ENCODE measurements at regions not wholly inside any gene's neighbourhood (a gene's known extent, or its start where the extent isn't known, plus 50 kb on each side); places are given as distances from the start of the nearest gene placed in this dataset.

DNA sequence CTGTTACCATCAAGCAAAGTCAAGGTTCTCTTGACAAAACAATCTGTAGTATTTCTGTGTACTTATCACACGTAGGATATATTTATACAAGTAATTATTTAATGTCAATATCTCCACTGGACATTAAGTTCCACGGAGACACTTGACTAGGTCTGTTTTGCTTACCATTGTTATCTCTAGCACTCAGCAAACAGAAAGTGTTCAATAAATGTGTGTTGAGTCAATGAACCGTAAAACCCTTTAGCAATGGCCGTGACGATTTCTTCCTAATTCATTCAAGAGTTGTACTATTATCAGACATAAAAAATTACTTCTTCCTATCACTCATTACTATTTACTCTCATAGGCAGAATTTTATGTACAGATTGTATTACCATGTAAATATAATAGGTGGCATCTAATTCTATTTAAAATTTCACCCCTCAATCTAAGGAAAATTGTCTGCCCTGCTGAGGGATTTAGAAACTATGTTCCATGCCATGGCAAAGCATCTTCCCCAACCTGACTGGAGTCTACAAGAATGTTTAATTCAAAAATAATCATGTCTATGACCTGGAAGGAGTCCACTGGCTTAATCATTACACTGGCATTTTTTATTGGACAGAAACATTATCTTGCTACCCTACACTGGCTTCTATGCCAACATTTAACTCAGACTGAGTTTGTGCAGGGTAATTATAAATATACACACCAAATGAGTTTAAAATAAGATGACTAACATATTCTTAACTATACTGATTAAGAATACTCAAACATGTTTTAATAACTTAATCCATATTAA, 301.9 kb downstream of the ZEB2 start:
- H3K27ac ChIP-seq, result no peak overlapping the region
- TF ChIP-seq, protein P1, sequence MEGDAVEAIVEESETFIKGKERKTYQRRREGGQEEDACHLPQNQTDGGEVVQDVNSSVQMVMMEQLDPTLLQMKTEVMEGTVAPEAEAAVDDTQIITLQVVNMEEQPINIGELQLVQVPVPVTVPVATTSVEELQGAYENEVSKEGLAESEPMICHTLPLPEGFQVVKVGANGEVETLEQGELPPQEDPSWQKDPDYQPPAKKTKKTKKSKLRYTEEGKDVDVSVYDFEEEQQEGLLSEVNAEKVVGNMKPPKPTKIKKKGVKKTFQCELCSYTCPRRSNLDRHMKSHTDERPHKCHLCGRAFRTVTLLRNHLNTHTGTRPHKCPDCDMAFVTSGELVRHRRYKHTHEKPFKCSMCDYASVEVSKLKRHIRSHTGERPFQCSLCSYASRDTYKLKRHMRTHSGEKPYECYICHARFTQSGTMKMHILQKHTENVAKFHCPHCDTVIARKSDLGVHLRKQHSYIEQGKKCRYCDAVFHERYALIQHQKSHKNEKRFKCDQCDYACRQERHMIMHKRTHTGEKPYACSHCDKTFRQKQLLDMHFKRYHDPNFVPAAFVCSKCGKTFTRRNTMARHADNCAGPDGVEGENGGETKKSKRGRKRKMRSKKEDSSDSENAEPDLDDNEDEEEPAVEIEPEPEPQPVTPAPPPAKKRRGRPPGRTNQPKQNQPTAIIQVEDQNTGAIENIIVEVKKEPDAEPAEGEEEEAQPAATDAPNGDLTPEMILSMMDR (IDR thresholded peaks at IDR 0.05), result no peak
- DNase-seq (ENCODE audit: low spot score), result no peak
- no peak overlapping the region for H3K4me3 ChIP-seq

DNA sequence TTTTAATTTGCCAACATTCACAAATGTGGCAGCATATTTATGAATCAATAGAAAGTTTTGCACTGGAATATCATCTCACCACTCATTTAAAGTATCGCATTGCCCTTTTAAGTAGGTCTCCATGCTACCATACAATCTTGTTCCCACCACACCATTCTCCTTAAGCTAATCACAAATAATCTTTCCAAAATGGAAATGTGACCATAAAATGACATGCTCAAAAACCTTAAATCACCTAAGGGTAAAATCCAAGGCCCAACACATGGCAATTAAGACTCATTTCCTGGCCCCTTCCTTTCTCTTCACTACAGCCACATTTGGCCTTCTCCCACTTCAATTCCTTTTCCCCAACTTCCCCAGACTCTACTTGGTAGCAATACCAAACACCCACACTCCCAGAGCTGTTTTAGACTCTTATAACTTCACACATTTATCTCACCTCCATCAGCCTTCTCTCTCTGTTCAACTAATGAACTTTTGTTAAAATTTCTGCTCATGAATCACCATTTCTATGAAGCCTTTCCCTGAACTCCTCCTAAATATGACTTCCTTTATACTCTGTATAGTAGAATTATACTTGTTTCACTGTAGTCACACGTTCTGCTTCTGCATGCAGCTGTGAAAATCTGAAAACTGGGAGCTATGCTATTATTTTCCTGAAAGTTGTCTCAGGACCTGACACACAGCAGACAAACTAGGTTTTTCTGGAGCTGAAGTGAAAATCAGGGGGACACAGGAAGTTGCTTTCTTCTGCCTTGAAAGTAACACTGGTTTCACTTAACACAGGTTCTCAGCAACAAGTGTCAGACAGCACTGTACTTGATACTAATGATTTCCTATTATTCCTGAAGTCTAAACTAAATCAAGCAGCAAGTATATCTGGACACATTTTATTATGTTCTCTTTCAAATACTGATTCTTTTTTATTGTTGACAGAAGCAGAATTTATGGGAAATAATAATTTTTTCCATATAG, 303.9 kb downstream of the ZEB2 start:
- H3K4me3 ChIP-seq, result no peak overlapping the region
- H3K27ac ChIP-seq, result no peak overlapping the region
- no peak for DNase-seq (ENCODE audit: low spot score)
- TF ChIP-seq, protein P1 (IDR thresholded peaks at IDR 0.05), result no peak

DNA sequence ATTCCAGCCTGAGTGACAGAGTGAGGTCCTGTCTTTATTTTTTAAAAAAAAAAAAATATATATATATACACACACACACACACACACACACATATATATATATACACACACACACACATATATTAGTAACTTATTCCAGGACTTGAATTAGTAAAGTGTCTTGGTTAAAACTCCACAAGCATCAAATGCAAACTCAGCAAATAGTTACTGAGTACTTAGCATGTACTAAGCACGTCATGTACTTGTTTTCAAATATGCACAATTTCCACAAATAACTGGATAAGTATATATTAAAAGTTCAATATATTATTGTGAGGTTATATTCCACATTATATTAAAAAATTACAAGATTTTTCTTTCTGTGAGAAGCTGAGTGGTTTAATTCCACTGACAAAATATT, 304.7 kb downstream of the ZEB2 start:
- no peak for DNase-seq (ENCODE audit: low spot score)
- TF ChIP-seq, protein P1 (IDR thresholded peaks at IDR 0.05), result no peak
- Histone ChIP-seq H3K4me3 (no peak overlapping the region), H3K27ac (no peak overlapping the region)

DNA sequence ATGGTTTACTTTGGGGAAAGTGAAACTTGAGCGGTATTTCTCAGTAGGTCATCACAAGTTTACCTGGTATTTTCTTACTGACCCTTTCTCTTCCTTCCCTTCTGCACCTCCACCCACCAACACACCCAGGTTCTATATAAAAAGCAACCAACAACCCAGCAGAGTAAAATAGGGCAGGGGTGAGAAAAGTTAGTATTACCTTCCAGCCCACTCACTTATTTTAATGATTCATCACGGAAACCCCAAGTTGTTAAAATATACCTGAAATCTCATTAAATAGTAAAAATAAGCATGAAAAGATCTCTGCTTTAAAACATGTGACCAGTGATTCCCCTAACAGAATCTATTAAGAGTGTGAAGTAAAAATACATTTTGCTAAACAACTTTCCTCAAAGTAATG, 306.1 kb downstream of the ZEB2 start:
- TF ChIP-seq, protein P1 (IDR thresholded peaks at IDR 0.05), result no peak
- no peak for DNase-seq (ENCODE audit: low spot score)
- H3K4me3 ChIP-seq, result no peak overlapping the region
- no peak overlapping the region for H3K27ac ChIP-seq

DNA sequence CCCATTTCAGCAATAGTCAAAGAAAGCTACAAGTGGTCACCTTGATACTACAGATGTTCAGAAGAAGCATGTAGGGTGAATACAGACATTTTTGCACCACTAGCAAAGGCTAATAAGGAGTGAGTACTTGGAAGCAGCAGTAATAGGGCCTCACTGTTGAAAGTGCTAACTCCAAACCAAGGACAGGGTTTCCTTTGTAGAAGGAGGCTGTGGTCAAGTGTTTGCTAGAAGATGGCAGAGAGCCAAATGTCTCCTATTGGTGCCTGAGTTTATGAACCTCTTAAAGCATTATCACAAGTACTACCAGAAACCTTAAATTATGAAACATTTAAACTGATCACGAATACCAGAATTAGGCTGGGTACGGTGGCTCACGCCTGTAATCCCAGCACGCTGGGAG, 308.1 kb downstream of the ZEB2 start:
- no peak overlapping the region for H3K4me3 ChIP-seq
- TF ChIP-seq, protein P1 (IDR thresholded peaks at IDR 0.05), result no peak
- DNase-seq (ENCODE audit: low spot score), result no peak
- no peak overlapping the region for H3K27ac ChIP-seq

DNA sequence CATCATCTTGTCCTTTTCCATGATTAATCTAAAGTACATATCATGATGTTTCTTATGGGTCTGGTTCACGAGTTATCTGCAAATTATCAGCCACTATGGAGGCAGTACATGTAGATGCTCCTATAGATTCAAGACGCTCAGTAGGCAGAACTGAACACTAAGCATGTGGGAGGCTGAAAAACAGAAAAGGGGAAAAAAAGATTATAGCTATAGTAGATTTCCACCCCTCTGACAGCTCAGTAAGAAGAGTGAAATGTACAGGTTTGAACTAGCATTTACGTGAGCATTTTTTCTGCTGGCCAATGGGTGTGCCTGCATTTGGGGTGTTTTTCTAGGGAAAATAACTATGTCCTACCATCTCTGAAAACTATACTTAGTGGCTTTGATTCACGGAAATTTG, 308.9 kb downstream of the ZEB2 start:
- no peak overlapping the region for H3K27ac ChIP-seq
- TF ChIP-seq, protein P1 (IDR thresholded peaks at IDR 0.05), result no peak
- H3K4me3 ChIP-seq, result no peak overlapping the region
- DNase-seq (ENCODE audit: low spot score), result no peak

Measured in coronary artery (tissue), 2 donors.